ENCODE measurements at regions not wholly inside any gene's neighbourhood (a gene's known extent, or its start where the extent isn't known, plus 50 kb on each side); places are given as distances from the start of the nearest gene placed in this dataset.

- TF ChIP-seq GATA3 (IDR thresholded peaks at IDR 0.05; ENCODE audit: low read depth, low read length) (no peak), GATA2 (IDR thresholded peaks at IDR 0.05; ENCODE audit: low read depth, low read length) (no peak)
Measured at GRCh38 chr2:238745997-238746396, 101.9 kb upstream of the TWIST2 start.

All from SH-SY5Y (cell line).